ENCODE measurements at regions not wholly inside any gene's neighbourhood (a gene's known extent, or its start where the extent isn't known, plus 50 kb on each side); places are given as distances from the start of the nearest gene placed in this dataset.
"Not testable (repeated sequence)": the region's sequence is repeated elsewhere in the genome, so short reads cannot be mapped to it uniquely, and the experiment has no call there.

DNA sequence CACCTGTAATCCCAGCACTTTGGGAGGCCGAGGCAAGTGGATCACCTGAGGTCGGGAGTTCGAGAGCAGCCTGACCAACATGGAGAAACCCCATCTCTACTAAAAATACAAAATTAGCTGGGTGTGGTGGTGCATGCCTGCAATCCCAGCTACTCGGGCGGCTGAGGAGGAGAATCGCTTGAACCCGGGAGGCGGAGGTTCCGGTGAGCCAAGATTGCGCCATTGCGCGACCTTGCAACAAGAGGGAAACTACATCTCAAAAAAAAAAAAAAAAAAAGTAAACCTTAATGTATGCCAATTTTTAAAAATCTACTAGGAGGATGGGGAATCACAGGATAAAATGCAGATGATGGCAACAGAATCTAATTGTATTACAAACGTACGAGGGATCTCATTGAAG lies 95.5 kb upstream of the SIRPA start:
- not testable (repeated sequence) for TF ChIP-seq GABPB1 (CRISPR knock-in tag; IDR thresholded peaks at IDR 0.05); ELF4 (CRISPR knock-in tag; IDR thresholded peaks at IDR 0.05; ENCODE audit: low read depth)
- TF ChIP-seq, protein P1, sequence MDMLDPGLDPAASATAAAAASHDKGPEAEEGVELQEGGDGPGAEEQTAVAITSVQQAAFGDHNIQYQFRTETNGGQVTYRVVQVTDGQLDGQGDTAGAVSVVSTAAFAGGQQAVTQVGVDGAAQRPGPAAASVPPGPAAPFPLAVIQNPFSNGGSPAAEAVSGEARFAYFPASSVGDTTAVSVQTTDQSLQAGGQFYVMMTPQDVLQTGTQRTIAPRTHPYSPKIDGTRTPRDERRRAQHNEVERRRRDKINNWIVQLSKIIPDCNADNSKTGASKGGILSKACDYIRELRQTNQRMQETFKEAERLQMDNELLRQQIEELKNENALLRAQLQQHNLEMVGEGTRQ (CRISPR knock-in tag; IDR thresholded peaks at IDR 0.05), result not testable (repeated sequence)
- TF ChIP-seq, protein P2, sequence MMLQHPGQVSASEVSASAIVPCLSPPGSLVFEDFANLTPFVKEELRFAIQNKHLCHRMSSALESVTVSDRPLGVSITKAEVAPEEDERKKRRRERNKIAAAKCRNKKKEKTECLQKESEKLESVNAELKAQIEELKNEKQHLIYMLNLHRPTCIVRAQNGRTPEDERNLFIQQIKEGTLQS (CRISPR knock-in tag; conservative IDR thresholded peaks at IDR 0.05), result not testable (repeated sequence)
- TF ChIP-seq, protein P3, sequence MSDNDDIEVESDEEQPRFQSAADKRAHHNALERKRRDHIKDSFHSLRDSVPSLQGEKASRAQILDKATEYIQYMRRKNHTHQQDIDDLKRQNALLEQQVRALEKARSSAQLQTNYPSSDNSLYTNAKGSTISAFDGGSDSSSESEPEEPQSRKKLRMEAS (CRISPR knock-in tag; IDR thresholded peaks at IDR 0.05), result not testable (repeated sequence)
- TF ChIP-seq, protein P4, sequence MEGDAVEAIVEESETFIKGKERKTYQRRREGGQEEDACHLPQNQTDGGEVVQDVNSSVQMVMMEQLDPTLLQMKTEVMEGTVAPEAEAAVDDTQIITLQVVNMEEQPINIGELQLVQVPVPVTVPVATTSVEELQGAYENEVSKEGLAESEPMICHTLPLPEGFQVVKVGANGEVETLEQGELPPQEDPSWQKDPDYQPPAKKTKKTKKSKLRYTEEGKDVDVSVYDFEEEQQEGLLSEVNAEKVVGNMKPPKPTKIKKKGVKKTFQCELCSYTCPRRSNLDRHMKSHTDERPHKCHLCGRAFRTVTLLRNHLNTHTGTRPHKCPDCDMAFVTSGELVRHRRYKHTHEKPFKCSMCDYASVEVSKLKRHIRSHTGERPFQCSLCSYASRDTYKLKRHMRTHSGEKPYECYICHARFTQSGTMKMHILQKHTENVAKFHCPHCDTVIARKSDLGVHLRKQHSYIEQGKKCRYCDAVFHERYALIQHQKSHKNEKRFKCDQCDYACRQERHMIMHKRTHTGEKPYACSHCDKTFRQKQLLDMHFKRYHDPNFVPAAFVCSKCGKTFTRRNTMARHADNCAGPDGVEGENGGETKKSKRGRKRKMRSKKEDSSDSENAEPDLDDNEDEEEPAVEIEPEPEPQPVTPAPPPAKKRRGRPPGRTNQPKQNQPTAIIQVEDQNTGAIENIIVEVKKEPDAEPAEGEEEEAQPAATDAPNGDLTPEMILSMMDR (IDR thresholded peaks at IDR 0.05), result not testable (repeated sequence)
- TF ChIP-seq, protein P5, sequence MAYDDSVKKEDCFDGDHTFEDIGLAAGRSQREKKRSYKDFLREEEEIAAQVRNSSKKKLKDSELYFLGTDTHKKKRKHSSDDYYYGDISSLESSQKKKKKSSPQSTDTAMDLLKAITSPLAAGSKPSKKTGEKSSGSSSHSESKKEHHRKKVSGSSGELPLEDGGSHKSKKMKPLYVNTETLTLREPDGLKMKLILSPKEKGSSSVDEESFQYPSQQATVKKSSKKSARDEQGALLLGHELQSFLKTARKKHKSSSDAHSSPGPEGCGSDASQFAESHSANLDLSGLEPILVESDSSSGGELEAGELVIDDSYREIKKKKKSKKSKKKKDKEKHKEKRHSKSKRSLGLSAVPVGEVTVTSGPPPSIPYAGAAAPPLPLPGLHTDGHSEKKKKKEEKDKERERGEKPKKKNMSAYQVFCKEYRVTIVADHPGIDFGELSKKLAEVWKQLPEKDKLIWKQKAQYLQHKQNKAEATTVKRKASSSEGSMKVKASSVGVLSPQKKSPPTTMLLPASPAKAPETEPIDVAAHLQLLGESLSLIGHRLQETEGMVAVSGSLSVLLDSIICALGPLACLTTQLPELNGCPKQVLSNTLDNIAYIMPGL (CRISPR knock-in tag; IDR thresholded peaks at IDR 0.05), result not testable (repeated sequence)

Data from WTC11 (cell line).